HG03064 (cell line): ENCODE measurements at regions not wholly inside any gene's neighbourhood (a gene's known extent, or its start where the extent isn't known, plus 50 kb on each side); places are given as distances from the start of the nearest gene placed in this dataset.
"Not testable (repeated sequence)": the region's sequence is repeated elsewhere in the genome, so short reads cannot be mapped to it uniquely, and the experiment has no call there.

ENCODE experiments used
- ATAC-seq: cut with Tn5 transposase; IDR thresholded peaks from one replicate; pipeline ENCODE4 v1.9.1; 2021; ENCODE audit warnings: low read depth; ENCODE audit not compliant: unreplicated experiment

DNA sequence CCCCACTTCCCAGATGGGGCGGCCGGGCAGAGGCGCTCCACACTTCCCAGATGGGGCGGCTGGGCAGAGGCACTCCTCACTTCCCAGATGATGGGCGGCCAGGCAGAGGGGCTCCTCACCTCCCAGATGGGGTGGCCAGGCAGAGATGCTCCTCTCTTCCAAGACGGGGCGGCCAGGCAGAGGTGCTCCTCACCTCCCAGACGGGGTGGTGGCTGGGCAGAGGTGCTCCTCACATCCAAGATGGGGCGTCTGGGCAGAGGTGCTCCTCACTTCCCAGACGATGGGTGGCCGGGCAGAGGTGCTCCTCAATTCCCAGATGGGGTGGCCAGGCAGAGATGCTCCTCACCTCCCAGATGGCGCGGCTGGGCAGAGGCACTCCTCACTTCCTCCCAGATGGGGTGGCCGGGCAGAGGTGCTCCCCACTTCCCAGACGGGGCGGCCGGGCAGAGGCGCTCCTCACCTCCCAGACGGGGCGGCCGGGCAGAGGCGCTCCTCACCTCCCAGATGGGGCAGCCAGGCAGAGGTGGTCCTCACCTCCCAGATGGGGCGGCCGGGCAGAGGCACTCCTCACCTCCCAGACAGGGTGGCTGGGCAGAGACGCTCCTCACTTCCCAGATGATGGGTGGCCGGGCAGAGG lies 275.2 kb downstream of the LIPI start:
- not testable (repeated sequence) for ATAC-seq

DNA sequence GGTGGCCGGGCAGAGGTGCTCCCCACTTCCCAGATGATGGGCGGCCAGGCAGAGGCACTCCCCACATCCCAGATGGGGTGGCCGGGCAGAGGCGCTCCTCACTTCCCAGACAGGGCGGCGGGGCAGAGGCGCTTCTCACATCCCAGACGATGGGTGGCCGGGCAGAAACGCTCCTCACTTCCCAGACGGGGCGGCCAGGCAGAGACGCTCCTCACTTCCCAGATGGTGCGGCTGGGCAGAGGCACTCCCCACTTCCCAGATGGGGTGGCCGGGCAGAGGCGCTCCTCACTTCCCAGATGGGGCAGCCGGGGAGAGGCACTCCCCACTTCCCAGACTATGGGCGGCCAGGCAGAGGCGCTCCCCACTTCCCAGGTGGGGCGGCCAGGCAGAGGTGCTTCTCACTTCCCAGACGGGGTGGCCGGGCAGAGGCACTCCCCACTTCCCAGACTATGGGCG lies 275.8 kb downstream of the LIPI start:
- ATAC-seq = not testable (repeated sequence)

DNA sequence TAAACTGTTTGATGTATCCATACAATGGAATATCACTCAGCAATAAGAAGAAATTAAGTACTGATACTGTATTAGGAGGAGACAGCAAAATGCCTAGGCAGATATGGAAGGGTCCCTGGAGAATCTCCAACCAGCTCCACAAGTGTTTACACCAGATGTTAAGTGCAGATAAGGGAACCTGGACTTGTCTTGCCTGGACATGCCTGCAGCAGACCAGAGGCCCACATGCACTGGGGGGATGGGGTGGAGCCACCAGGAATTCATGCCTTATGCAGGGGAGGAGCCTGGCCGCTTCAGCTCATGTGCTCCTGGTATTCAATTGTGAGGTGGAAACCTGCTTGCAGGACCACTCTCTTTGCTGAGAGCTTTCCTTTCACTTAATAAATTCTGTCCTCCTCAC lies 287.6 kb downstream of the LIPI start:
- ATAC-seq = not testable (repeated sequence)

DNA sequence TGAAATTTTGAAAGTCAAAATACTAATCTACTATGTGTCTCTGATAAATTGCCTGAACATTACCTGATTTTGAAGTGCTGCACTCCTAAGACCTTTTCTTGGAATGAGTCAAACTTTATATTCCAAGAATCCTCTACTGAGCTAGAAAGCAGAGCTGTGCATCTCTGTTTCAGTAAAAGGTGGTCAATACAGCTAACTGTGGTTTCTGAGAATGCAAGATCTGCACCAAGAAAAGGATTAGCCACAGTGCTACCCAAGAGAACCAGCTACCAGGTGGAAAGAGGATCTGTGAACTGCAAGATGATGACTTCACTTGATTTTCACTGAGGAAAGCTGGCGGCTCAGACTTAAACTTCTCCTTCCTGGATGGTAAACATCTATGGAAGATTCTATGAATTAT lies 289.3 kb downstream of the LIPI start:
- not testable (repeated sequence) for ATAC-seq

DNA sequence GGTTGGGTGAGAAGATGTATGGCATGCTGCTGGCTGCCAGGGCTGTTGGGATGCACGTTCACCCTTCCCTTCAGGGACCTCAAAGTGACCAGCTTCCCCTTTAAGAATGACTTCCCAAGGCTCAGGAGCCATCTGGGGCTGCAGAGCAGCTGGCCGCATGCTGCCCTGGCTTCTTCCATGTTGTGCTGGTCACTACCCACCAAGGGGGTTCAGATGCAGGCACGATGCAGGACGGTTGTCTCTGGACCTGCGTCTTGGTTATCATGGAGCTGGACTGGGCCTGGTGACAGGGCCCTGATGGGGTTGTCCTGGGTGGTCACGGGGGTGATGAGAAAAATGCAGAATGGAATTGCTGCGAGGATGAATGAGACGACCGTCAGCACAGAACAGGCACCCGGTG lies 297.8 kb downstream of the POTED start:
- not testable (repeated sequence) for ATAC-seq

DNA sequence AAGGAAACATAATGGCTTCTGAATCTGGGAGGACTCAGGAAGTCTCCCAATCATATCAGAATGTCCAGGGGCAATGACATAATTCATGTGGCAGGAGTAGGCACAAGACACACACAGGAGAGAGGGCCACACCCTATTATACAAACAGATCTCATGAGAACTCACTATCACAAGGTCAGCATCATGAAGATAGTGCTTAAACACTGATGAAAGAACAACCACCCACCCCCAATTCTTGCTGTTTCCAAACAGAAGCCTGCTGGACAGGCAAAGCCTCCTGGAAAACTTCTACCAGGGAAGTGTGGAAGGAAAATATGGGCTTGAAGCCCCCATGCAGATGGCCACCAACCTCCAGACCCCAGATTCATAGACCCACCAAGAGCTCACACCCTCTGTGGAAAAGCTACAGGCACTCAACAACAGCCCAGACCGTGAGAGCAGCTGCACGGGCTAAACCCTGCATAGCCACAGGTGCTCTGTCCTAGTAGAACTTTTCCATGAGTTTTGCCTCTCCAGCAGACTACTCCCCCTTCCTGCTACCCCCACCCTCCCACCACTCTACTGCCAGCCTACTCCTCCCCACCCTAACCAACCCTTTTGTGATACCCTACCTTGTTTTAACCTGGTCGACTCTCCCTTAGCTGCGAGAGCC lies 287.1 kb downstream of the POTED start:
- not testable (repeated sequence) for ATAC-seq

DNA sequence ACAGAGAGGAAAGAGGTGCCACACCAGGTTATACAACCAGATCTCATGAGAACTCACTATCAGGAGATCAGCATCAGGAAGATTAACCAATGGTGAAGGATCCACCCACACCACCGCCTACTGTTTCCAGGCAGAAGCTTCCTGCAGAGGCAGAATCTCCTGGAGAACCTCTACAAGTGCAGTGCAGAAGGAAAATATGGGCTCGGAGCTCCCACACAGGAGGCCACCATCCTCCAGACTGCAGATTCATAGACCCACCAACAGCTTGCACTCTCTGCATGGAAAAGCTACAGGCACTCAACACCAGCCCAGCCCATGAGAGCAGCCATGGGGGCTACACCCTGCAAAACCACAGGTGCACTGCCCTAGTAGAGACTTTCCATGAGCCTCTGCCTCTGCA lies 284.0 kb downstream of the POTED start:
- not testable (repeated sequence) for ATAC-seq

DNA sequence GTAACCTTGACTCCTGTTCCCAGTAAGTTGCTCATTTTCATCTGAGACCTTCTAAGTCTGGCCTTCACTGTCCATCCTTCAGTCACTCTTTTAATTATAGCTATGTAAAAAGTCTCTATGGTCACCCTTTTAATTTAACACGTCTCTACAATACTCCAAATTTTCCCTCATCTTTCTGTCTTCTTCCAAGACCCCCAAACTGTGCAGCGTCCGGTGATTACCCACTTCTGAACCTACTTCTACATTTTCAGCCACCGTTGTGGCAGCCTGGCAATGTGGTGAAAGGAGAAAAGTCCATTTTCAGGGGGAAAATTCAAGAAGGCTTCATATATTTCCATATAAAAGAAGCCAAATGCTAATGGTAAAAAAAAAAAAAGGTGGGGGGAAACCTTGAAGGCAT lies 283.4 kb downstream of the POTED start:
- not testable (repeated sequence) for ATAC-seq

DNA sequence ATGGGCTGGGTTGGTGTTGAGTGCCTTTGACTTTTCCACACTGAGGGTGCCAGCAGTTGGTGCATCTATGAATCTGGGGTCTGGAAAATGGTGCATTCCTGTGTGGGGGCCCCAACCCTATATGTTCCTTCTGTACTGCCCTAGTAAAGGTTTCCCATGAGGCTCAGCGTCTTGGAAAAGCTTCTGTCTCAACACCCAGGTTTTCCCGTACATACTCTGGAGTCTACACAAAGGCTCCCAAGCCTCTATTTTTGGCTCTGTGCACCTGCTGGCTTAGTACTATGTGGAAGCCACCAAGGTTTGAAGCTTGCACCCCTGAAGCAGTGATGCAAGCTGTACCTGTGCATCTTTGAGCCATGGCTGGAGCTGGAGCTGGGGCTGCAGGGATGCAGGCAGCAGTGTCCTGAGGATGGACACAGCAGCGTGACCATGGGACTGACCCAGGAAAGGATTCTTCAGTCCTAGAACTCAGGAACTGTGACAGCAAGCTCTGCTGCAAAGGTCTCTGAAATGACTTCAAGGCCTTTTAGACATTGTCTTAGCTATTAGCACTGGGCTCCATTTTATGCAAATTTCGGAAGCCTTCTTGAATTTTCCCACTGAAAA lies 282.7 kb downstream of the POTED start:
- not testable (repeated sequence) for ATAC-seq

DNA sequence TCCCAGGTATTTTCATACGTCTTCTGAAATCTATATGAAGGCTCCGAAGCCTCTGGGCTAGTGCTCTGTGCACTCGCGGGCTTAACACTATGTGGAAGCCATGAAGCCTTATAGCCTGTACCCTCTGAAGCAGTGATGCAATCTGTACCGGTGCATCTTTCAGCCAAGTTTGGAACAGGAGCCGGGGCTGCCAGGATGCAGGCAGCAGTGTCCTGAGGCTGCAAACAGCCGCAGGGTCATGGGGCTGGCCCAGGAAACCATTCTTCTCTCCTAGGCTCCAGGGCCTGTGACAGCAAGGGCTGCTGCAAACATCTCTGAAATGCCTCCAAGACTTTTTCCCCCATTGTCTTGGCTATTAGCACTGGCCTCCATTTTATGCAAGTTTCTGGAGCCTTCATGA lies 279.6 kb downstream of the POTED start:
- ATAC-seq = not testable (repeated sequence)

DNA sequence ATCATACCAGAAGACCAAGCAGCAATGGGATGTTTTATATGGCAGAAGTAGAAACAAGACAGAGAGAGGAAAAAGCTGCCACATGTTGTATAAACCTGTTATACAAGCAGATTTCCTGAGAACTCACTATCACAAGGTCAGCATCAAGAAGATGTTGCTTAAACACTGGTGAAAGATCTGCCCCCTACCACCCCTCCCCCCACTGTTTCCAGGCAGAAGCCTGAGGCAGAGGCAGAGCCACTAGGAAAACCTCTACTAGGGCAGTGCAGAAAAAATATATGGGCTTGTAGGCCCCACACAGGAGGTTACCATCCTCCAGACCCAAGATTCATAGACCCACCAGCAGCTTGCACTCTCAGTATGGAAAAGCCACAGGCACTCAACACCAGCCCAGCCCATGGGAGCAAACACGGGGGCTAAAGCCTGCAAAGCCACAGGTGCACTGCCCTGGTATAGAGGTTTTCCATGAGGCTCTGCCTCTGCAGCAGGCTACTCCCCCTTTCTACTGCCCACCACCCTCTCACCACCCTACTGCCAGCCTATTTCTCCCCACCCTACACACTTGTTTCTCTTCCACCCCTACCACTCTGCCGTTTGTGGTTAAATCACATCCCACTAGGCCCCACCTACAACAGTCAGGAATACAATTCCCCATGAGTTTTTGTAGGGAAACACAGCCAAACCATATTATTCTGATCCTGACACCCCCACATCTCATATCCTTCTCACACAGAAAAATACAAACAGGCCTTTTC lies 274.2 kb downstream of the POTED start:
- ATAC-seq = not testable (repeated sequence)

DNA sequence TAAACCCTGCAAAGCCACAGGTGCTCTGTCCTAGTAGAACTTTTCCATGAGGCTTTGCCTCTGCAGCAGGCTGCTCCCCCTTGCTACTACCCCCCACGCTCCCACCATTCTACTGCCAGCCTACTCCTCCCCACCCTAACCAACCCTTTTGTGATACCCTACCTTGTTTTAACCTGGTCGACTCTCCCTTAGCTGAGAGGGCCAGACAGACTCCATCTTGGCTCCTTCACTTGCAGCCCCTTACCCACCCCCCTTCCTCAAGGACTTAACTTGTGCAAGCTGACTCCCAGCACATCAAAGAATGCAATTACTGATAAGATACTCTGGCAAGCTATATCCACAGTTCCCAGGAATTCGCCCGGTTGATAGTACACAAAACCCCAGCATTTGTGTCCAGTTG lies 267.9 kb downstream of the POTED start:
- ATAC-seq = not testable (repeated sequence)

DNA sequence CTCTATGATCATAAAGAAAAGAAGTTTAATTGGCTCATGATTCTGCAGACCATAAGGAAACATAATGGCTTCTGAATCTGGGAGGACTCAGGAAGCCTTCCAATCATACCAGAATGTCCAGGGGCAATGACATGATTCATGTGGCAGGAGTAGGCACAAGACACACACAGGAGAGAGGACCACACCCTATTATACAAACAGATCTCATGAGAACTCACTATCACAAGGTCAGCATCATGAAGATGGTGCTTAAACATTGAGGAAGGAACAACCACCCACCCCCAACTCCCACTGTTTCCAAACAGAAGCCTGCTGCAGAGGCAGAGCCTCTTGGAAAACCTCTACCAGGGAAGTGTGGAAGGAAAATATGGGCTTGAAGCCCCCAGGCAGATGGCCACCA lies 267.4 kb downstream of the POTED start:
- not testable (repeated sequence) for ATAC-seq

DNA sequence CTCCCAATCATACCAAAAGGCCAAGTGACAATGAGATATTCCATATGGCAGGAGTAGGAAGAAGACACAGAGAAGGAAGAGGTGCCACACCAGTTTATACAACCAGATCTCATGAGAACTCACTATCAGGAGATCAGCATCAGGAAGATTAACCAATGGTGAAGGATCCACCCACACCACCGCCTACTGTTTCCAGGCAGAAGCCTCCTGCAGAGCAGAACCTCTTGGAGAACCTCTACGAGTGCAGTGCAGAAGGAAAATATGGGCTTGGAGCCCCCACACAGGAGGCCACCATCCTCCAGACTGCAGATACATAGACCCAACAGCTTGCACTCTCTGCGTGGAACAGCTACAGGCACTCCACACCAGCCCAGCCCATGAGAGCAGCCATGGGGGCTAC lies 264.4 kb downstream of the POTED start:
- ATAC-seq = not testable (repeated sequence)

DNA sequence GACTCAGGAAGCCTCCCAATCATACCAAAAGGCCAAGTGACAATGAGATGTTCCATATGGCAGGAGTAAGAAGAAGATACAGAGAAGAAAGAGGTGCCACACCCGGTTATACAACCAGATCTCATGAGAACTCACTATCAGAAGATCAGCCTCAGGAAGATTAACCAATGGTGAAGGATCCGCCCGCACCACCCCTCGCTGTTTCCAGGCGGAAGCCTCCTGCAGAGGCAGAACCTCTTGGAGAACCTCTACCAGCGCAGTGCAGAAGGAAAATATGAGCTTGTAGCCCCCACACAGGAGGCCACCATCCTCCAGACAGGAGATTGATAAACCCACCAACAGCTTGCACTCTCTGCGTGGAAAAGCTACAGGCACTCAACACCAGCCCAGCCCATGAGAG lies 245.1 kb downstream of the POTED start:
- no peak for ATAC-seq

DNA sequence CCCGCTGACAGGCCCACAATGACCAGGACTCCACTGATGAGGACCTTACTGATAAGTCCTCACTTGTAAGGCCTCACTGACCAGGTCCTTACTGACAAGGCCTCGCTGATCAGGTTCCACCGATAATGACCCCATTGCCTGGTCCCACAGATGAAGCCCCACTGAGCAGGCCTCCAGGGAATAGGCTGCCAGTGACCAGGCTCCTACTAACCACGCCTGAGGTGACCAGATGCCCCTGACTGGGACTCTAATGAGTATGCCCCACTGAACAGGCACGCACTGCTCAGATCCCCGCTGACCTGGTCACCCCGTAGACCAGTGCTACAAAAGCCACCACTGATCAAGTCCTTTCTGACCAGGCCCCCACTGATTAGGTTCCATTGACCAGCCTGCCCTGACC lies 241.2 kb downstream of the POTED start:
- not testable (repeated sequence) for ATAC-seq

DNA sequence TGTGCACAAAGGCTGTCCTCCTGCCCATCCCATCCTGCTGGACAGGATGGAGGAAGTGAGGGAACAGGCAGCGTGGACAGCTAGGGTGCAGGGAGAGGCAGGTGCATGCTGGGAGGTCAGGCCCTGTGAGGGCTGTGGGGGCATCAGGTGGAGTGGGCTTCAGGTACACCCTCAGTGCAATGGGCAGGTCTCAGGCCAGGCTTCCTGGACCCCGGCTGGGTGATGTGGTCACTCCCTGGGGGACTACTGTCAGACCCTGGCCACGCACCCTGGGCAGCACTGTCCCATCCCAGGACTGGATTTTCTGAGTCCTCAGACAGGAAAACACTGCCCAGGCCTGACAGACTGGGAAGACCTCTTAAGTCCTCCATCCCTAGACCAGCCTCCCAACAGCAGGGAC lies 239.9 kb downstream of the POTED start:
- ATAC-seq = not testable (repeated sequence)

DNA sequence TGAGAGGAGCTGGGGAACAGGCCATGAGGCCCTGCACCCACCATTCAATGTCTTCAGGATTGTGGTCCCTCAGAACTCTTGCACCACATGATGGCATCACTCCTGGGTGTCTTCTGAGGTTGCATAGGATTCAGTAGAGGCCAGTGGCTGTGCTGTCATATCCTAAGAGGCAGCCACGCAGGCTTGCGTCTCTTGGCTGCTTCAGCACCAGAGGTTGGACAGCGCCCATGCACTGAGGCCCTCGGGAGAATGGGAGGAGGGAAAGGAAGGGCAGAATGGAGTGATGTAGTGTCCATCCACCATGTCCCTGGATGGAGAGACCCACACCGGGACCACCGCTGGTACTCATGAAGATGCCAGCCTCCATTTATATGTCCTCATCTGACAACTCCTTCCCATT lies 237.1 kb downstream of the POTED start:
- not testable (repeated sequence) for ATAC-seq

DNA sequence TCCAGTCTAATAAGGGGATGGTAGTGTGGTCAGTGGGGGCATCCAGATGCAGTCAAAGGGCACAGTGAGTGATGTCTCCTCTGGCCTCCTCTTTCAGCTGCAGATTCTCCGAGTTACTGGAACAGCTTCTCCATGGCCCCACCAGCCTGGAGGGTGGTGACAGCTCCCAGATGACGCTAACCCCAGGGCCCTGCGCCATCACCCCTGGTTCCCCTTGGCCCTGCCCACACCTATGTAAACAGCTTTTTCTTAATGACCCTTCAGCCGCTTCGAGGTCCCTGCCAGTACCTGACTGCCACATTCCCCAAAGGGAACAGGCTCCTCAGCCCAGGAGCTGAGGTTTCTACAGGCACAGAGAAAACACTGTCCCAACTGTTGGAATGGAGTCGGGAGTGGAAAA lies 235.0 kb downstream of the POTED start:
- ATAC-seq = not testable (repeated sequence)

DNA sequence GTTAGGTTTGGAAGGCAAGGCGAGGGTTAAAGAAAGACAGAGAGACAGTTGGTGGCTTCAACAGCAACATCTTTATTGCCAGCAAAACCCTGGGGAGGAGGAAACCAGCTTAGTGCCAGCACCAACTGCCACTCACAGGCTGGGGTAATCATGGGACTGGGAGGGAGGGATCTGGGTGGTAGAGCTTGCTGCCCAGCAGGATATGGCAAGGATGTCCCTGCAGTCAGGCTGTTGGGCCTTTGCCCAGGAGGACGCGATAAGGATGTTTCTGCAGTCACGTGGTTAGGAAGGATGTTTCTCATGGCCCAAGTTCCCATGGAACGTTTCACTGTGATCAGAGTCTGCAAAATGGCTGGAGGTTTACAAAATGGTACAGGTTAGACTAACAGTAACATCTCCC lies 233.5 kb downstream of the POTED start:
- not testable (repeated sequence) for ATAC-seq

DNA sequence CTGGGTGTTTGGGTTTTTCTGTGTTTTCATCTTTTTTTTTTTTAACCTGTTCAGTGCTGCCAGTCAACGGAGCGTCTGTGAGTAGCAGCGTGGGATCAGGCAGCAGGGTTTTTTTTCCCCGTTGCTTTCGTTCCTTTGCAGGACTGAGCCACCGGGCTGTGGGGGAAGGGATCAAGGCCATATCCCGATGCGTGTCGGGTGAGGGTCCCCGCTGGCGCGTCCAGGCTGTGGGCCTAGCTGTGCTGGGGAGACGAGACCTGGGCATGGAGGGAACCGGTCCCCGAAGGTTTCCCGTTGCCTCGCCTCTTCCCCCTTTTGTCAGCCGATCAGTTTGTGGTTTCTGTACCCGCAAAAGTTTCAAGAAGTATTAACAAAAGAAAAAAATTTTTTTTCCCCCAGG lies 218.1 kb downstream of the POTED start:
- ATAC-seq = not testable (repeated sequence)
